GM11168 (cell line): ENCODE measurements at regions not wholly inside any gene's neighbourhood (a gene's known extent, or its start where the extent isn't known, plus 50 kb on each side); places are given as distances from the start of the nearest gene placed in this dataset.
"Not testable (repeated sequence)": the region's sequence is repeated elsewhere in the genome, so short reads cannot be mapped to it uniquely, and the experiment has no call there.

Experiments
- in situ Hi-C: fragments of 300-500 bp; cut with MboI; formaldehyde crosslinking; loops from one replicate; pipeline ENCODE4 v1.12.0; 2022; ENCODE audit warnings: low sequenced_read_pairs; ENCODE audit not compliant: unreplicated experiment

DNA sequence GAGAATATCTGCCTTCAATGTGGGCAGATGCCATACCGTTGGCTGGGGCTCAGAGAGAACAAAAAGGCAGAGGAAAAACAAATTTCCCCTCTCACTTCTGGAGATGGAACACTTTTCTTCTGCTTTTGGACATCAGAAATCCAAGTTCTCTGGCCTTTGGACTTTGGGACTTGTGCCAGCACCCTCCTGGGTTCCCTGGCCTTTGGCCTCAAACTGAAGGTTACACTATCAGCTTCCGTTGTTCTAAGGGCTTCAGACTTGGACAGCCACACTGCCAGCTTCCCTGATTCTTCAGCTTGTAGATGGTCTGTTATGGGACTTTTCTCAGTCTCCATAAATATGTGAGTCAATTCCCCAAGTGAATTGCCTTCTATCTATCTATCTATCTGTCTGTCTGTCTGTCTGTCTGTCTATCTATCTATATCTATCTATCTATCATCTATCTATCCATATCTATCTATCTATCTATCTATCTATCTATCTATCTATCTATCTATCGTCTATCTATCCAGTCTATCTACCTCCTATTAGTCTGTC lies 778.1 kb upstream of the TMPRSS15 start:
- in situ Hi-C loops, result no loop called here

GRCh38 chr21:19197950-19198349 lies 794.4 kb upstream of the TMPRSS15 start:
- in situ Hi-C loops, result no loop called here

GRCh38 chr21:19198801-19199200 lies 795.2 kb upstream of the TMPRSS15 start:
- in situ Hi-C loops, result no loop called here

- in situ Hi-C loops, result no loop called here
These were observed 814.6 kb upstream of the TMPRSS15 start for GRCh38 chr21:19218163-19218562.

- in situ Hi-C loops, result no loop called here
These were observed 820.5 kb upstream of the TMPRSS15 start for GRCh38 chr21:19224090-19224489.

- in situ Hi-C loops, result no loop called here
These were observed 824.6 kb upstream of the TMPRSS15 start for GRCh38 chr21:19228226-19228625.

DNA sequence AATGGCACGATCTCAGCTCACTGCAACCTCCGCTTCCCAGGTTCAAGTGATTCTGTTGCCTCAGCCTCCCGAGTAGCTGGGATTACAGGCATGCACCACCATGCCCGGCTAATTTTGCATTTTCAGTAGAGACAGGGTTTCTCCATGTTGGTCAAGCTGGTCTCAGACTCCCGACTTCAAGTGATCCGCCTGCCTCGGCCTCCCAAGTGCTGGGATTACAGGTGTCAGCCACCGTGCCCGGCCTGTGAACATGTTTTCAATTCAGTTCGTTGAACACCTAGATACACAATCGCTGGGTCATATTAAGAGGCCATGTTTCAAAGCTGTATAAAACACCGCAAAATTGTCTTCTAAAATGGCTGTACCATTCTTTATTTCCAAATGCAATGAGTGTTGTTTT lies 830.3 kb upstream of the TMPRSS15 start:
- in situ Hi-C loops, result not testable (repeated sequence)

DNA sequence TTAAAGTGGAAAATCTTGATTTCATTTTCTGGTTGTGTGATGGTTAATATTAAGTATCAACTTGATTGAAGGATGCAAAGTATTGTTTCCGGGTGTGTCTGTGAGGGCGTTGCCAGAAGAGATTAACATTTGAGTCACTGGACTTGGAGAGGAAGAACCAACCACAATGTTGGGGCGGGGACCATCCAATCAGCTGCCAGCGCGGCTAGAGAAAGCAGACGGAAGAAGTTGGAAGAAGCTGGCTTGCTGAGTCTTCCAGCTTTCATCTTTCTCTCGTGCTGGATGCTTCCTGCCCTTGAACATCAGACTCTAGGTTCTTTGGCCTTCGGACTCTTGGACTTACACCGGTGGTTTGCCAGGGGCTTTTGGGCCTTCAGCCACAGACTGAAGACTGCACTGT lies 832.6 kb upstream of the TMPRSS15 start:
- in situ Hi-C loops, result no loop called here

GRCh38 chr21:19237608-19238007 lies 834.0 kb upstream of the TMPRSS15 start:
- in situ Hi-C loops, result no loop called here

DNA sequence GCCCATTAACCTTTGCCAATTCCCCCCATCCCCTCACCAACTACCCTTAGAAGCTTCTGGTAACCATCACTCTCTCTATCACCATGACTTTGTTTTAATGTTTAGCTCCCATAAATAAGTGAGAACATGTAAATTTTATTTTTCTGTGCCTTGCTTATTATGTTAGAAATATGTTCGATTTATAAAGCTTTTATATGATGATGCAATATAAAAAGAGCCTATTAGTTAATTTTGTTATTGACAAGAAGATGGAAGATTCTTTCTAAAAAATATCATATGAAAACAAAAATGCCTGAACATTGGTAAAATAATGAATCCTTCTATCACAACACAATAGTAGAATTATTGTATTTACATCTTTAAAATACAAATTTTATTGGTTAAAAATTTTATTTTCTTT lies 836.1 kb upstream of the TMPRSS15 start:
- in situ Hi-C loops, result no loop called here

GRCh38 chr21:19244502-19245187 lies 841.1 kb upstream of the TMPRSS15 start:
- in situ Hi-C loops, result no loop called here

DNA sequence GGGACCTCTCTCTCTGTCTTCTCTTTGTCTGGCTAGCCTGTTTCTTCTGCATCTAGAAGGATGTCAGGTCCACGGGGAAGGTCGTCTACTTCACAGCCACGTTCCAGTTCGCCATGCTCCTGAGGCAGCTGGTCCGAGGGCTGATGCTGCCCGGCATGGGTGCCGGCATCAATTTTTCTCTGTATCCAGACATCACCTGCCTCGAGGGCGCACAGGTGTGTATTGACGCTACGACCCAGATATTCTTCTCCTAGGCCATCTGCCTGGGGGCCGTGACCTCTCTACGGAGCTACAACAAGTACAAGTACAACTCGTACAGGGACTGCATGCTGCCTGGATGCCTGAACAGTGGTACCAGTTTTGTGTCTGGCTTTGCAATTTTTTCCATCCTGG lies 841.6 kb upstream of the TMPRSS15 start:
- in situ Hi-C loops, result no loop called here

DNA sequence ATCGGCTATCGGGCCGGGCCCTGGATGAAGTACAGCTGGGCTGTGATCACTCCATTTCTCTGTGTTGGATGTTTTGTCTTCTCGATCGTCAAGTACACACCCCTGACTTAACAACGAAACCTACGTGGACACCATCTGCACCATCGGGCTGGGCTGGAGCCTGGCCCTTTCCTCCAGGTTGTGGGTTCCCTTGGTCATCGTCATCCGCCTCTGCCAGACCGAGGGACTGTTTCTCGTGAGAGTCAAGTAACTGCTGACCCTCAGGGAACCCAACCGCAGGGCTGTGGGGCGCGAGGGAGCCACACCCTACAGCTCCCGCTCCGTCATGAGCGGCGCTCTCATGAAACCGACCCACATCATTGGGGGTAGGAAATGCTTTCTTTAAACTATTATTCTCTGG lies 842.4 kb upstream of the TMPRSS15 start:
- in situ Hi-C loops, result no loop called here

DNA sequence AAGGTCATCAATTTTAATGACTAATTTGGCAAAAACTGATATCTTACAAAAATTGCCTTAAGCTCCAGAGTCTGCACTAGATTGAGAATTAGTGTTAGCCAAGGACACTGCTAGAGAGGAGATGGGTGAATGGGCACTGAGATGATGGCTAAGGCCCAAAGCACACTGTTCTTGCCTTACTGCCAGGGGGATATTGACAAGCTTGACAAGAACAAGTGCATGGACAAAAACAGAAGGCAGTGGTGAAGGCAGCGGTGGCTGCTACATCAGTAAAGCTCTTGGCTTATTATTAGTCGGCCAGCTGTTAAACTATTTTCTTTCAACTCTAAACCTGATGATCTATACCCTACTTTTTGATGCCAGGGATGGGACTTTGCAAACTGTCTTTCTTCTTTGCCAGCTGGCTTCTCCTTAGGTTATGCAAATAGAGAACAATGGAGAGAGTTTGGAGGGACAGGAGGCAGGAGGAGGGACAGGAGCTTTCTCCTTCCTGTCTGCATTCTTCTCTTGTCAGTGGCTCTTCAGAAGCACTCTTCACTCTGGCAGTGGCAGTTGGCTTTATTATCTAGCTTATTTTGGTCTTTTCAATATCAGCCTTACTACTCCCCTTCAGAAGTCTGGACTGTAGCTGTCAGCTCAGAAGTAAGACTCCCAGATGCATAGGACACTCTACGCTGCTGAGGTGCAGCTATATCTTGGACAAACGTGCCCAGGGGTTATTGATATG lies 853.5 kb upstream of the TMPRSS15 start:
- in situ Hi-C loops, result no loop called here

- in situ Hi-C loops, result no loop called here
These were observed 858.3 kb upstream of the TMPRSS15 start for GRCh38 chr21:19261731-19262376.

GRCh38 chr21:19266636-19267035 lies 863.1 kb upstream of the TMPRSS15 start:
- in situ Hi-C loops, result no loop called here

- in situ Hi-C loops, result no loop called here
These were observed 865.1 kb upstream of the TMPRSS15 start for GRCh38 chr21:19268686-19269085.

DNA sequence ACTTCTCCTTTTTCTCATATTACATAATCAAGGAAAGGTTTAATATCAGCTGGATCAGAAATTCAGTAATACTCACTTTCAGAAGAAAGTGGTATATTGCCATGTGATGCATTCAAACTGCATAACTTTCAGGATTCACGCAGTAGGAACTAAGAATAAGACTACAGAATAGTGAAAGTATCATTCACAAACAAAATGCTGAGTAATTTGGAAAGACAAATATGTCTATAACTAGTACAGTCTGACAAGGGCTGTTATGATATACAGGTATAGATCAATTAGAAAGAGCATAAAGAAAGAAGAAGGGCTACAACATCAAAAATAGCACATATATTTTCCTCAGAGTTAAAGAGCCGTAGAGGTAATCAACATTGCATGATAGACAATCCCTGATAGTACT lies 871.5 kb upstream of the TMPRSS15 start:
- in situ Hi-C loops, result no loop called here

- in situ Hi-C loops, result no loop called here
These were observed 873.1 kb upstream of the TMPRSS15 start for GRCh38 chr21:19276665-19277064.

GRCh38 chr21:19286876-19287275 lies 883.3 kb upstream of the TMPRSS15 start:
- in situ Hi-C loops, result no loop called here

DNA sequence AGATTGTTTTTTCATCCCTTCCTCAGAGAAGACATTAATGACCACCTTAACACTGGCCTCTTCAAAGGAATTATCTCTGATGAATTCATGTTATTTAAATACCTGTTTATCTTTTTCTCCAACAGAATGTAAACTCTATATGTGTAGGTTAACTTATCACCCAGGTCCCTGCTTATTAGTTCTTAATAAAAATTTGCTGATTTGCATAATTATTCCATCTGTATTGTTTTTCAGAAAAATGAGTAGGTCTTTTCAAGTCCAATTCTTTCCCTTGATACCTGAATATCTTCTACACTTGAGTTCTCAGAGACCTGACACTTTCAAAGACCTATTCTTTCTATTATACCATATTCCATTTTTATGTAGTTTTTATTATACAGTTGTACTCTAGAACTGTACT lies 886.7 kb upstream of the TMPRSS15 start:
- in situ Hi-C loops, result no loop called here
